ENCODE measurements at regions not wholly inside any gene's neighbourhood (a gene's known extent, or its start where the extent isn't known, plus 50 kb on each side); places are given as distances from the start of the nearest gene placed in this dataset.

DNA sequence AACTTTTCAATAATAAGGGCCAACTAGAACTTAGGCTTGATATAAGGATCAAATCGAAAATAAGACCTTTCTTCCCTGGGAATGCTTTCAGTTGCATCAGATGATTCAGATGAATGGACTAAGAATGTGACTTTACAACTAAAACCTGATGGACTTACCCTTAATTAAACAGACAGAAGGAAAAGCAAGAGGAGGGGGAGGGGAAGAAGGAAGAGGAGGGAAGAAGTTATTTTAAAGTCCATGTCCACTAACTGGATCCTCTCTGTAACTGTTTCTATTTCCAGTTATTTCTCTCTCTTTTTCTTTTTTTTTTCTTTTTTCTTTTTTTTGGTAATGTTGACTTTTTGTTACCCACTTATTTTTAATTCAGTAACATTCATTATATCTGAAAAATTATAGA, 486.0 kb downstream of the MAFB start:
- DNase-seq: no peak

DNA sequence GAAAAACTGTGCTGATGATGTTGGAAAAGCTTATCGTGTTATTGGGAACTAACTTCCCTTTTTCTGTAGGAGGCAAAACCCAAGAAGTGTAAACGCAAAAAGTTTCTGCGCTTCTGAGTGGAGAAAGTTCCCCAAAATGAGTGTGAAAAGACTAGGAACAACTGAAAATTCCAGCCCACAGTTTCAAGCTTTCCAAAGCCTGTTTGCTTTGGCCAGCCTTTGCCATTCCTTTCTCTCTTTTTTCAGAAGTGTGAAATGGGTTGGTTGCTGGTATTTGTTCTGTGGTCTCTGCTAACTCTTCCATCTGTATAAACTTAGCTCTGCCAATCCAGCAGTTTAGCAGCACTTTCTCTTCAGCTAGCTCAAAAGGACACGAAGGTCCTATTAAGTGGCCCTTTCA, 491.3 kb downstream of the MAFB start:
- no peak for DNase-seq

DNA sequence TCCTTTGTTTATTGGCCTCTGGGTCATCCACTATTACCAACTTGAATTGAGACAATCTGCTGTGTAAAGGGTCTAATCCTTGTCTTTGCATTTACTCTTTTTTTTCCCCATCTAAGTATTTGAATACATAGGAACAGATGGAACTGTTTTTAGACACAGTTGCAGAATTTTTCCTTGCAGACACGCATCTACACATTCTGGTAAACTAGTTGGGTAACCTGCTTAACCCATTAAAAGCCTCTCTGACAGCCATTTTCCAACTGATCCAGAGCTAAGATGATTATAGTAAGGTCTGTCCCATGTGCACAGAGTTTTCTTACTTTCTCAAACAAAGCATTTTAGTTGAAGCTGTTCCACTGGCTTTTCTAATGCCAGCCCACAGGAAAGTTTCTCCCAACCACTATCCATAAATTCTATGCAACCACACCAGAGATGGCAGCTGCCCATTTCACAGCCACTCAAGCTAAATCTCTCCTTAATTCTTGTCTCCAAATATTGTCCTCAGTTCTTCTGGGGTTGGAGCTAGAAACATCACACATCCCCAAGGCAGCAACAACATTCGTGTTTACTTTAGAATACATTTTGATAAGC, 492.1 kb downstream of the MAFB start:
- no peak for DNase-seq

DNA sequence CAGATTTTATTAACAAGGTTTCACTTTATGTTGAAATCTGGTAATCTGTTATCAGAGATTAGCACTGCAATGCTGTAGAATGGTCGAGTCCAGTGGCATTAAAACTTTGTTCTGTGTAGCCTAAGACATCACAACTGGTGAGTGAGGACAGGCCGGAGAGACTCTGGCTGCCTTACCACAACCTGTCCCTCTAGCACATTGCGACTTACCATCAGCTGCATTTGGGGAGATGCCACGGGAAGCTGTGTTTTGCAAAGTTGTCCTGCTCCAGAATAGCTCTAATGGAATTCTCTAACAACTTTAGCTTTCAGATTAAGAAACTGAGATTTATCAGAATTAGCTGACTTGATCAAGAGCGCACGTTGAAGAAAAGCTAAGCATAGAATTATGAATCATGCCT, 493.3 kb downstream of the MAFB start:
- no peak for DNase-seq

DNA sequence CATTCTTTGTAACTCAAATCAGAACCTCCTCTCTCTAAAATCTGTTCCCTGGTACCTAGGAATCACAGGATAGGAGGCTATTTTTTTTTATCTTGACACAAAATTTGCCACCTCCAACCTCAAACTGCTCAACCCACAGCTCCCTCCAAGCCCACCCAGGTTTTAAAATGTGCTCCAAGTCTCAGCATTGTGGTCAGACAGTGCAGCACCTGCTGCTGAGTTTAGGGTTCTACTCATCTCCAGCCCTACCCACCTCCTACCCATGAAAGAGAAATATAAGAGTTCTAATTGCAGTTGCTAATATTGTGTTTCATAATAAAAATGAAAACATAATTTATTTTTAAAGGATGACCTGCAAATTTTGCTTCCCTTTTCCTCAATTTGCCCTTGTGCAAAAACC, 496.5 kb downstream of the MAFB start:
- DNase-seq: no peak

DNA sequence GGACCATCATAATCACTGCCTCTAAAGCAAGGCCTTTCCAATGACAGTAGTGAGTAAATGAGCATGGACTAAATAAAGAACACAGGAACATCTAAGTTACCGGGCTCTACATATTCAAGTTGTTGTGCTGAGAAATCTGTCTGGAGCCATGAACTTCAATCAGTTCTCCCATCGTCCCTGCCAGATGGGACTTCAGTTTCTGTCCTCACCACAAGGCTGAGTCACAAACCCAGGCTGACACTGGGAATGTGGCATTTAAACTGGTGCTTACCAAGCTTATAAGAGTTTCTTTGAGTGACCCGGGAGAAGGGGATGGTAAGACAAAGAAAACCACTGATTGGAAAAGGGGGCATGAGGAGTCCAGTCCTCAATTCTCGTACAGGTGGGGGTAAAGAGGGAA, 497.0 kb downstream of the MAFB start:
- no peak for DNase-seq

DNA sequence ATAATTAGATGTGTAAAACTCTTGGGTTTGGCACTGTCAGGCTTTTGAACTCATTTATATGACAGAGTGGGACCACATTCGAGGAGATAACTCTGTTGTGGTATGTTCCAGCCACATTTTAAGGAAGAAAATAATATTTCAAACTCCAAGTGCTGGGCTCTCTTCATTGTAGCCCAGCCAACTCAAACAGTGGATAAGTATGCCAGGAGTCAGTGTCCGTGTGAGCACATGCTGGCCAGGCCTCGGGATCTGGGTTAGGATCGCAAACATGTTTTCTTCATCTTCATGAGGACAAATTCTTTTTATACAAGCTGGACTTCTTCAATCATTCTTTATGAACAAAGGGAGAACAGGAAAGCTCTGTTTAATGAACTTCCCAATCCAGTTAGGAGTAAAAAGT, 497.5 kb downstream of the MAFB start:
- no peak for DNase-seq

DNA sequence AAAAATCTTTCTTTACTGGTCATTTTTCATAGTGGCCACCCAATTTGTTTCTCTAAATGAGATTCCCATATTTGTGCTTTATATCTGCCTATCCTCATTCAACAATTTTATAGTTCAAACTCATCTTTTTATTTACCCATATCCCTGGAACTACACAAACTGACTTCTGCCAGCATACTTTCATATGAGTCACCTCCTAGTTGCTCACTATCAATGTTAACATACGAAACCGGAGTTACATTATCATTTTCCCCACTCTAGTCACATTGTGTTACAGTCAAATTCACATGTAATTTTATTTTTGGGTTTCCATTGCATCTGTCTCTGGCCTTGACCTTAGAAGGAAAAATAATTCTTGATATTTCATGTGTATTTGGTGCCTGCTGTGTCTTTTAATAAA, 499.4 kb downstream of the MAFB start:
- no peak for DNase-seq

DNA sequence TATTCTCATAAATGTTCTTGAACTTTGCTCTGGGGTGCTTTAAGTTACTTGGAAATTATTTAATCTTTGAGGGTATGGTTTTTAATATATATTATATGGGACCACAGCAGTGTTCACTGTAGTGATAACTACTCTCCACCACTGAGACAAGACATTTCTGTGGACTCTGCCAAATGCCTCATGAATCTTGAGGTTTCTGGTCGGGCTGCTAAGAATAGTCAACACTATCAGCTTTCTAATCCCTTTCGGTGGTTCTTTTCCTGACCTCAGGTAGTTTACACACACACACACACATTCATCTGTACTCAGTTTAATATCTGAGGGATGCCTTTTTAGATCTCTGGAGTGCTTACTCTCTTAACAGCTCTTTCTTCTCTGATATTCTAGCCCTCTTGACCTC, 500.7 kb downstream of the MAFB start:
- DNase-seq: no peak

DNA sequence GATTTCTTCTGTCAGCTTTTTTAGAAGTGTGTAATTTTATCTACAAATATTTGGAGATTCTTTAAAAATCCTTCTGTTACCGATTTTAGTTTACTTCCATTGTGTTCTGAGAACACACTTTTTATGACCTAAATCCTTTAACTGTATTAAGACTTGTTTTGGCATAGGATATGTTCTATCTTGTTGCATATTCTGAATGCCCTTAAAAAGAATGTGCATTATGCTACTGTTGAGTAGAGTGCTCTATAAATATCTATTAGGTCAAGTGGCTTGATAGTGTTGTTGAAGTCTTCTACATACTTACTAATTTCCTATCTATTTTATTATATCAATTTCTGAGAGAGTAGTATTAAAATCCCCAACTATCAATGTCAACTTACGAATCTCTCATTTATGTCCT, 502.2 kb downstream of the MAFB start:
- DNase-seq: no peak

DNA sequence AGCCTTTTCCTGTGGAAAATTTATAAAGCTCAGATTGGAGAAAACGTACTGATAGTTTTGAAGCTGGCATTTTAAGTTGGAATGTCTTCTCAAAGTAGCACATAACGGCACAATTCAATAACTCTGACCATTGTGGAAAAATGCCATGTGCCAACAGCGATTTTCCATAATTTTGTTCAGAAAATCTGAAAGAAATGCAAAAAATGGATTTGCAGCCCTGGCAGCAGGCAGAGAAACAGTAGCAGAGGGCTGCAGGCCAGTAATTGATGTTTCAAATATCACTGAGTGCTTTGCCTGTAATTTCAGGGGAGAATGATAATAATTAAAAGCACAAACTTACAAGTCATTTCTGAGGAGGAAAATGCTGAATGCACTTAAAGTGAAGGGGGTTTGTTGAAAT, 507.4 kb downstream of the MAFB start:
- no peak for DNase-seq

DNA sequence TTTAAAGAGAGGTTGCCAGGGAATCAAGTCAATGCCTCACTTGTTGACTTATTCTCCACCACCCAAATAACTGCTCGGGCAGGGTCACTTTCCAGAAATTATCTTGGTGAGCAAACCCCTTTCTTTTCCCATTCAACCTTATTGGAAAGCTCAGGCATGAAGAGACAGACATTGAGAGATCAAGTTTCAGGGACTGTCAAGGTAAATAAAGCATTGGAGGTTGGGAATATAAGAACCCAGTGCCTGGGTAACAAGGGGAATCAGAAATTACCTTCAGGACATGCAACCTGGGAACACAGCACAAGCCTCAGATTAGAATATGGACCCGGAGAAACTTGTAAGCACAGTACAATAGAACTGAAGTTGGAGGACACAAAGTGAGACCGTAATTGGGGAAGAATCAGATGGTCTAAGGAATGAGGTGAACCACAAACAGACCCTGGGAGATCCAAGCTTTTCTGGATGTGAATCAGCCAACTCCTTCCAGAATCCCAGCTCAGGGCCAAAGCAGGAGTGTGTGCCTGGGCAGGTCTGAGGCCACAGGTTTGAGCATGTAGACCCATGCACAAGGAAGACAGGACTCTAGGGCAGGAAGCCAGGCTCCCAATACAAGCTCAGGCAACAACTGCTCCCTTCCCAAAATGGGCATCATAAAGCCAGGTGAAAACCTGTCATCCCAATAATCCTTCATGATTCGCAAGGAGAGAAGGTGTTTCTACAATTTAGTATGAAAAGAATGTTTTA, 512.8 kb downstream of the MAFB start:
- no peak for DNase-seq

DNA sequence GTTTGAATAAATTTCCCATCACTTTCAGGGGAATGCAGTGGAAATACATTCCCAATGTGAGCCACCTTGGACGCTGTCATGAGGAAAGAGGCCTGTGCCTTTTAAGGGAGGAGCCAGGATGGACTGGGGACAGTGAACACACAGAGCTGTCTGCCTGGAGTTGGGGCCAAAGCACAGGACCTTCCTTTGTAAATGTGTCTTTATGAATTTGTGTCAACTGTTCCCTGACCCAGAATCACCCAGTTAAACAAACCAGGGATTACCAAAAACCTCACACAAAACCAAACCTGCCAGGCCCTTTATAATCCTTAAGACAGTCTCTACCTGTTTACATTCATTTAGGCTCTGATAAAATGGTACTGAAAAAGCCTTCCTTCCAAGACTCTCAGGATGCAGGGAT, 513.7 kb downstream of the MAFB start:
- DNase-seq: no peak

DNA sequence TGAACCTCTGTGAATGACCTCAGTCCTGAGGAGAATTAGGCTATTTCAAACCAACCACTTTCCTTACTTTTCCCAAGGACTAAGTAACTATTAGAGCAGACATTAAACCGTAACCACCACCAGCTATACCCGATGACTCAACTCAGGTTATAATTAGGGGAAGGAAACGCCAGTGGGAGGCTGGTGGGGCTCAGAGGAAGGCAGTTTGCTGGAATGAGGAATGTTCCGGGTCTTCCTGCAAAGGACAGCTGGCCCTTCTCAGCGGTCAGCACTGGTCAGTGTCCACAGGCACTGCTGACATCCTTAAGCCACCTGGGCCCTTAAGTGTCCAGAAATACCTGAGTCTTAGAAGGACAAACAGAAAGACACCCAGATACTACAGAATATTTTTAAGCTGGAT, 515.2 kb downstream of the MAFB start:
- DNase-seq: no peak

DNA sequence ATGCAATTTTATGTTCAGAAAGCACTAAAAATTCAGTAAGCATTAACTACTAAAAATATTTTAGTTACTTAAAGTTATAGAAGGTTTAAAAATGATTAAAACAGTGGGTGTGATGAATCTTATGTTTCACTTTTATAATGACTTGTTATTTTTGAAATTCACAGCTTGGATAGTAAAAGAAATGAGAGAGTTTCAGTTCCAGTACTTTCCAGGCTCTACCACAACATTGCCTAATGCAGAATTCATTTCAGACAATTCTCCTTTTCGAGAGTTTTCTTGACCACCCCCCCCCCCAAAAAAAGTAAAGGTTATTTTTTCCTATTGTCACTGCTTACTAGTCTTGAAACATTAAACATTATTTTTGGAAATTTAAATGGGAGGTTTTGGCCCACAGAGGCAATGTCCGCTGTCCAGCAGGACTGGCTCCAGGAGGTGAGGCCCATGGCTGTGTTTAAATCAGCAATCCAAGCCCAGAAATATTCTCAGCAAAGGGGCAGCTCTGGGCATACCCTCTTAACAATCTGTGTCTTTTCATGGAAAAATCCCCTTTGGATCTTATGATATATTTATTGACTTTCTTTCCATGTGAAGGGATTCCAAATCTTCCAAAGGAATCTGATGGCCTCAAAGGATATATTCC, 519.9 kb downstream of the MAFB start:
- DNase-seq: no peak

DNA sequence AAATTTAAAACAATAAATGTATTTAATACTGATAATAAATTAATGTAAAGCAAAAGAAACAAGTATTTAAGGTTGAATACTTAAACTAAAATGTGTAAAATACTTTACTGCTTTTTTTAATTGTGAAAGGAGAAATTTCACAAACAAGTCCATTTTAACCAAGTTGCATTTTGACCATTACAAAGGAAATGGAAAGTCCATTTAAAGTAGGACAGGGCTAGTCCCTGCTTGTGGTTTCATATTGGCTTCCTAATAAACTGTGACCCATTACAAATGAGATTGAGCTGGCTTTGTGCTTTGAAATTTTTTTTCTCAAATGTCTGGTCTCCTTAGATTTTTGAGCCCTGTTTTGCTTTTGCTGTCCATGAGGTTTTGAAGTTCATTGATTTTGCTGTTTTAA, 527.6 kb downstream of the MAFB start:
- DNase-seq: no peak

DNA sequence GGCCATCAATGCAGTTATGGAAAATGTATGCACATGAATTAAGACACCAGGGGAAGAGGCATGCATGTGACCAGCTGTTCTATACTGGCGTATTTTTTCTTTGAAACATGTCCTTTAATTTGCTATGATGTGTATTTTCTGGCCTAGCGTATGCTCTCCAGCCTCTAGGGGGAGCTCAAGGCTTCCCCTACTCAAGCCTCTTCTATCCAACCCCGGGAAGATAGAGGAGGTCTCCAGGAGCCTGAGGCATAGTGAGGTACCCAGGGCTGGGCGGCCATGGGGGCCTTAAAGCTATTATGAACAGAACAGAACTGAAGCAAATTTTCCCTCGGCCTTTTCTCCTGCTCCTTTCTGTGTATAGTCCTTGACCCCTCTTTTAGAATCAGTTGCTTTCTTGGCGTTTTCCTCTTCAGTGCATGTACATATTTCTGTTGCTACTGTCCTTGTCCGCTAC, 528.9 kb downstream of the MAFB start:
- DNase-seq: no peak

DNA sequence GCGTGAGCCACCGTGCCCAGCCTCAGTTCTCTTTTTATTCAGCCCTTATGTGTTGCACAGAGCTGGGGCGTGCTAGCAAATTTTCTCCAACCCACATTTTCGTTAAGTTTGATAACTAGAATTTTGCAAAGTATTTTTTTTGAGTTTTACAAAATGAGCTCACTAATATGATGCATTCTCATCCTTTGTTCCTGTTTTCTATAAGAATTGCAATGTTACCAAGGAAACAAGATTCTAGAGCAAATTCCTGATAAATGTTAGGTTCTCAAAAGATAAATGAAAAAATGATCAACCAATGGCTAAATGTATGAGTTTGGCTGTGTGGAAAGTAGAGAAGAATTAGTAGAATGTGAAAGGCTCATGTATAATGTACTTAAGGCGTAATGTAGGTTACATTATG, 529.8 kb downstream of the MAFB start:
- DNase-seq: no peak

DNA sequence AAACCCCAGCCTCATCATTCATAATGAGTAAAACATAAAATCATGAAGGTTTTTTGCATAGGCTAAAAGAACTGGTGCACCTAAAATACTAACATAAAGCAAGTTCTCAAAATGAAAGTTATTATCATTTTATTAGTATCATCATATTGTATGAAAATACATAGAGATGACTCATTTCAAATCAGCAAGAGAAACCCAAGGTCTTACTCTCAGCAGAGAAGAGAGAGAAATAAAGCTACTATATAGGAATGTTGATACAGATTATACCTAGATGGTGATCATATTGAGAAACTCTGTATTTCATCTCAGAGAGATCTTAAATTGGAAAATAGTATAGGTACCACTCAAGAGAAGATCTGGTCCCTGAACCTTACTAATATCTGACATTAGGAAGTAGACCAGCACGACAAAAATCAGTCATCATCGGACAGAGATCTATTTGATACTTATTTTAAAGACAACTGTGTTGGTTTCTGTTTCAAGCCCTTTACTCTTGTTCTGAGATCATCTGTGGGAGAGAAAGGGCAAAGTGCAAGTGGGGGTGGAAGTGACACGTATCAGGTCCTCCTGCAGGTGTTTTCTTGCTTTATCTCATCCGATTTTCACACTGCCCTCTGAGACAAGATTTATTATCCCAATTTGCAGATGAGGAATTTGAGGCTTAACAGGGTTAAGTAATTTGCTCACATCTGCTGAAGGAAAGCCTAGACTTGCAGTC, 532.3 kb downstream of the MAFB start:
- DNase-seq: no peak

DNA sequence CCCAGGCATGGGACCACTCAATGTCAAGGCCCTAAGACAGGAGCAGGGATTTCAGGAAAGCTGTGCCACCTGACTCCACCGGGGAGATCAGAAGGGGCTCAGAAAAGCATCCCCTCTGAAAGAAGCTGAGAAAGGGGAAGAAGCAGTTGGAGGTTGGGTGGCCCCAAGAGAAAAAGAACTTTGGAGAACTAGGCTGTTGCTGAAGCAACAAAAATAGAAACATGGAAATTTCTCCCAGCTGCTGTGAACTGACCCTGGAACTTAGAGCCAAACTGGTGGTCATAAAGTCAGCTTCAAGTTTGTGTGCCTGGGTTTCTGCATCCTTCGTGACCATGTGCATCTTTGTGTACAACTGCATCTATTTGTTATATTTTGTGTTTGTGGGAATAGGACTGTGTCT, 534.5 kb downstream of the MAFB start:
- peak; percentile 53 for DNase-seq

DNA sequence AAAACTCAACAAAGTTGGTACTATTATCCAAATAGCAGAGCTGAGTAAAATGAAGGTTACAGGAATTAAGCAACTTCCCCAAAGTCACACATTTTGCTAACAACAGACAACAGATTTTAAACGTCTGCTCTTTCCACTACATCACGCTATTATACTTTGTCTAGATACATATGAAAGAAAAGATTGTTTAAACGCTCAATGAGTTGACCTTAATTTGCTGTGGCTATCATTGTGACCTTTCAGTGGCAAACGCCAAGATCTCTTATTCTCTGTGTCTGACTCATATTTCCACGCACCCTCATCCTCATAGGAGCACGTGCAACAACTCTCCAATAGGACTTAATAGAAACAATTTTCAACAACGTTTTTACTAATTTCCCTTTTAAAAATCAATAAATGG, 540.1 kb downstream of the MAFB start:
- no peak for DNase-seq

DNA sequence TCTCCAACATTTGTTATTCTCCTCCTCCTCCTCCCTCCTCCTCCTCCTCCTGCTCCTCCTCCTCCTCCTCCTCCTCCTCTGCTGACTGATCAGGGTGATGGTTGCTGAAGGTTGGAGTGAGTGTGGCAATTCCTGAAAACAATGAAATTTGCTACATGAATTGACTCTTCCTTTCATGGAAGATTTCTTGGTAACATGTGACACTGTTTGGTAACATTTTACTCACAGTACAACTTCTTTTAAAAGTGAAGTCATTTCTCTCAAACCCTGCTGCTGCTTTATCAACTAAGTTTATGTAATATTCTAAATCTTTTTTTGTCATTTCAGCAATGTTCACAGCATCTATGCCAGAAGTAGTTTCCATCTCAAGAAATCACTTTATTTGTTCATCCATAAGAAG, 543.0 kb downstream of the MAFB start:
- no peak for DNase-seq

DNA sequence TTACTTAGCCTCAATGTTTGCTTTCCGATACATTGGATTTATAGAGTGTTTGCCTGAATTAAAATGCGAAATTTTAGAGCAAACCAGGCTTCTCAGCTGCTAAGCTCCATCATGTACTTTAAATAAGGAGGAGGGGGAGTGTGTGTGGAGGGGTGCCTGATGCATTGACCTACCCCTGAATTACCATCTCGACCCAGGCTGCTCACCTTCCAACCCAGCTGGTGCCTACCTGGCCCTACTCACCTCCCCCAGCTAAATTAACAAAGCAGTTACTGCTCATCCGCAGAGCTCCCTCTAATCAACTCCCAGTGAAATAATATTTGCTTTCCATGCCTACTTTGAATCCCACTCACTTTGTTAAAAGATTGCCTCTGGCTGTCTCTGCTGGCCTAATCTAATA, 544.5 kb downstream of the MAFB start:
- no peak for DNase-seq

DNA sequence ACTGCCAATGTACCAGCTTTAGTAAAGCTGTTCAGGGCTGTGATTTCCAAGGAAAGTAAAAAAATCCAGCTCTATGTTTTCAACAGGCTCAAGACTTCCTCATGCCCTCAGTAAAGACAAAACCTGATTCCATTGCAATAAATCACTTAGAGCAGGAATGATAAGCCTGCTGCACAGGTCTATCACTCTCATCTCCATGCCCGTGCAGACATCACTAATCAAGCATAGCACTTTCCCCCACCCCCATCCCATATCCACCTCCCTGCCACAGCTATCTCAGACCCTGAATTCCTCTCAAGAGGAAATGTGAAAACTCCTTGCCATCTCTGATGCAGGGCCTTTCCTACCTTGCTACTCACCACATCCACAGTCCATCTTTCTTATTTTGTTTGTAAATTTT, 554.9 kb downstream of the MAFB start:
- no peak for DNase-seq

Measured in hindlimb muscle (tissue), 1 donor.